ENCODE measurements at regions not wholly inside any gene's neighbourhood (a gene's known extent, or its start where the extent isn't known, plus 50 kb on each side); places are given as distances from the start of the nearest gene placed in this dataset.

DNA sequence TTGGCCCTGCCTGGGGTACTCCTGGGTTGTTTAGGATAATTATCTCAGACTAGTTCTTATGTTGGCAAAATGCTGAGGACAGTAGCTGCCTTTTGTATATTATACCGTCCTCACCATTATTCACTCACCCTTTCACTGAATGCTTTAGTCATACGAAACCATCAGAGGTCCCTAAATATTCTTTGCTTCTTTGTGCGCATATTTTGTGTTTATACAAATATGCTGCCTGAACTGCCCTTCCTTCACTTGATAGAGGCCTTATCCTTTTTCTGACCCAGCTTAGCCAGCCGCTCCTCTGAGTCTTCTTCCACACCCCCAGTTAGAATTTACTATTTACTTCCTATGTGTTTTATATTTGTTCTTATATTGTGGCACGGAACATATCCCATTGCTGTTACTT is 70.2 kb upstream of the OSBPL3 start:
- TF ChIP-seq POLR2A (IDR thresholded peaks at IDR 0.05; ENCODE audit: low read length): no peak
- TF ChIP-seq GATA1 (IDR thresholded peaks at IDR 0.05; ENCODE audit: low read depth, low read length): no peak
